ENCODE measurements at regions not wholly inside any gene's neighbourhood (a gene's known extent, or its start where the extent isn't known, plus 50 kb on each side); places are given as distances from the start of the nearest gene placed in this dataset.

DNA sequence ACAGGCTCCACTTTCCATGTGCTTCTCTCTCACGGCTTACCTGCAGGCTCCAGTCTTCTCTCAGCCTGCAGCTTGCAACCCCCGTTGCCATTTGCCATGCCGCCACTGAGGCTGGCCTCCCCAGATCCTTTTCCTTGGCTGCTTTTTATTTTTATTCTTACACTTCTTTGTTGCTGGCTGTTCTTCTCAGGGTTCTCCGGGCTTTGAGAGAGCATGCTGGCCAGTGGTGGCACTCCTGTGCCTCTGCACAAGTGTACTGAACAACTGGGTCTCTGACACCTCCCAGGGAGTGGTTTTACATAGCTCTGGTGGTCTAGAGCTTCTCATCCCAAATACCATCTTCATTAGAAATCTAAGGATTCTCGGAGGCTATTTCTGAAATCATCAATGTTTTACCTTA is 241.7 kb upstream of the MTNR1B start:
- intact Hi-C loops (cut with micrococcal nuclease): no loop called here
- H4K20me1 ChIP-seq (ENCODE audit: low read length): no peaks in the 10 kb centered on the region
- no peaks in the 10 kb centered on the region for H3K4me1 ChIP-seq (ENCODE audit: insufficient read depth, low read length)
- no peaks in the 10 kb centered on the region for H3K79me2 ChIP-seq (ENCODE audit: low read length)
- no peaks in the 10 kb centered on the region for H3F3A ChIP-seq (ENCODE audit: low read length, unreplicated experiment)
- ChIA-PET CTCF (no interaction called here), POLR2A (ENCODE audit: unreplicated experiment) (no interaction called here)
- no peaks in the 10 kb centered on the region for H3K36me3 ChIP-seq (ENCODE audit: low read depth, low read length)
- no peak overlapping the region for H2AFZ ChIP-seq (ENCODE audit: low read length)
- no peaks in the 10 kb centered on the region for H3K9me2 ChIP-seq (replicated peaks; ENCODE audit: low read length)
- DNase-seq: no peak
- no peaks in the 10 kb centered on the region for H3K9me3 ChIP-seq (ENCODE audit: low read length)
- H3K9ac ChIP-seq (ENCODE audit: low read length): no peak overlapping the region
- no peak for TF ChIP-seq CTCF (conservative IDR thresholded peaks at IDR 0.05; ENCODE audit: low read depth, low read length)
- no peak for TF ChIP-seq EZH2phosphoT487 (IDR thresholded peaks at IDR 0.05; ENCODE audit: borderline replicate concordance, low read length)
- TF ChIP-seq EZH2 (IDR thresholded peaks at IDR 0.05; ENCODE audit: low read length, unreplicated experiment): no peak
- H3K27ac ChIP-seq (ENCODE audit: low read length): no peak overlapping the region
- no peak for ATAC-seq
- BruUV-seq (replicated peaks): no TSS peak
- no peak overlapping the region for H3K4me2 ChIP-seq (ENCODE audit: low read length)
- no peak overlapping the region for H3K4me3 ChIP-seq (ENCODE audit: low read length)
- H3K27me3 ChIP-seq (ENCODE audit: low read length): peaks cover 13% of the 10 kb centered on the region; the same call in 1 of the 2 replicates

DNA sequence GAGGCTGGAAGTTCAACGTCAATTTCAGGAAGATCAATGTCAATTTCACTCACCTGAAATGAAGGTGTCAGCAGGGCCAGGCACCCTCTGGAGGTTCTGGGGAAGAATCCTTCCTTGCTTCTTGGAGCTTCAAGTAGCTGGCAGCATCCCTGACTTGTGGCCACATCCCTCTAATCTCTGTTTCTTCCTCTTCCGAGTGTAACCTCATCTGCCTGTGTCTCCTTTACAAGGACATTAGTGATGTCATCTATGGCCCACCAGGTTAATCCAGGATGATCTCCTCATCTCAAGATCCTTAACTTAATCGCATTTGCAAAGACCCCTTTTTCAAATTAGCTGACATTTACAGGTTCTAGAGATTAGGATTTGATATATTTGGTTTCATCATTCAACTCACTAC is 240.8 kb upstream of the MTNR1B start:
- CTCF ChIA-PET: no interaction called here

GRCh38 chr11:92735039-92735438 is 234.4 kb upstream of the MTNR1B start:
- ATAC-seq (no peak), DNase-seq (no peak)
- no peaks in the 10 kb centered on the region for H3K36me3 ChIP-seq (ENCODE audit: low read depth, low read length)
- H3K4me3 ChIP-seq (ENCODE audit: low read length): no peak overlapping the region
- no peaks in the 10 kb centered on the region for H3K9me2 ChIP-seq (replicated peaks; ENCODE audit: low read length)
- POLR2A ChIA-PET (ENCODE audit: unreplicated experiment): no interaction called here
- no peaks in the 10 kb centered on the region for H3K79me2 ChIP-seq (ENCODE audit: low read length)
- intact Hi-C loops (cut with micrococcal nuclease): no loop called here
- peak; percentile 40; the same call in 1 of the 2 replicates for TF ChIP-seq CTCF (conservative IDR thresholded peaks at IDR 0.05; ENCODE audit: low read depth, low read length)
- TF ChIP-seq EZH2 (IDR thresholded peaks at IDR 0.05; ENCODE audit: low read length, unreplicated experiment): no peak
- no peaks in the 10 kb centered on the region for H3K4me1 ChIP-seq (ENCODE audit: insufficient read depth, low read length)
- no peak overlapping the region for H3K4me2 ChIP-seq (ENCODE audit: low read length)
- H2AFZ ChIP-seq (ENCODE audit: low read length): no peak overlapping the region
- no peaks in the 10 kb centered on the region for H3K27me3 ChIP-seq (ENCODE audit: low read length)
- H3K9me3 ChIP-seq (ENCODE audit: low read length): peaks cover 11% of the 10 kb centered on the region; the same call in 1 of the 2 replicates
- H3F3A ChIP-seq (ENCODE audit: low read length, unreplicated experiment): no peaks in the 10 kb centered on the region
- no peak overlapping the region for H3K9ac ChIP-seq (ENCODE audit: low read length)
- no peak overlapping the region for H3K27ac ChIP-seq (ENCODE audit: low read length)
- CTCF ChIA-PET: no interaction called here
- BruUV-seq (replicated peaks): no TSS peak
- no peaks in the 10 kb centered on the region for H4K20me1 ChIP-seq (ENCODE audit: low read length)

More for the DNA sequence above, 240.8 kb upstream of the MTNR1B start:
- H3K27me3 ChIP-seq (ENCODE audit: low read length): peaks cover 13% of the 10 kb centered on the region; the same call in 1 of the 2 replicates
- intact Hi-C loops (cut with micrococcal nuclease): no loop called here
- no TSS peak for BruUV-seq (replicated peaks)
- H4K20me1 ChIP-seq (ENCODE audit: low read length): no peaks in the 10 kb centered on the region
- H3K9ac ChIP-seq (ENCODE audit: low read length): no peak overlapping the region
- ATAC-seq (no peak), DNase-seq (no peak)
- no peaks in the 10 kb centered on the region for H3K9me2 ChIP-seq (replicated peaks; ENCODE audit: low read length)
- H3K4me1 ChIP-seq (ENCODE audit: insufficient read depth, low read length): no peaks in the 10 kb centered on the region
- H3K4me2 ChIP-seq (ENCODE audit: low read length): no peak overlapping the region
- POLR2A ChIA-PET (ENCODE audit: unreplicated experiment): no interaction called here
- H3K27ac ChIP-seq (ENCODE audit: low read length): no peak overlapping the region
- TF ChIP-seq CTCF (conservative IDR thresholded peaks at IDR 0.05; ENCODE audit: low read depth, low read length) (no peak), EZH2phosphoT487 (IDR thresholded peaks at IDR 0.05; ENCODE audit: borderline replicate concordance, low read length) (no peak), EZH2 (IDR thresholded peaks at IDR 0.05; ENCODE audit: low read length, unreplicated experiment) (no peak)
- H3K9me3 ChIP-seq (ENCODE audit: low read length): no peaks in the 10 kb centered on the region
- no peaks in the 10 kb centered on the region for H3K36me3 ChIP-seq (ENCODE audit: low read depth, low read length)
- no peak overlapping the region for H2AFZ ChIP-seq (ENCODE audit: low read length)
- H3F3A ChIP-seq (ENCODE audit: low read length, unreplicated experiment): no peaks in the 10 kb centered on the region
- H3K4me3 ChIP-seq (ENCODE audit: low read length): no peak overlapping the region
- H3K79me2 ChIP-seq (ENCODE audit: low read length): no peaks in the 10 kb centered on the region
